Endothelial cell of umbilical vein (primary cell): ENCODE measurements at regions not wholly inside any gene's neighbourhood (a gene's known extent, or its start where the extent isn't known, plus 50 kb on each side); places are given as distances from the start of the nearest gene placed in this dataset.
"Not testable (repeated sequence)": the region's sequence is repeated elsewhere in the genome, so short reads cannot be mapped to it uniquely, and the experiment has no call there.

Experiments
- CTCF ChIP-seq, 2 donors: IDR thresholded peaks; 1 replicate in 1 of 2; 2 replicates in 1 of 2; pipeline ENCODE4 v1.5.1; 2011; ENCODE audit warnings: low read length in 2 of 2, mild to moderate bottlenecking in 2 of 2, moderate library complexity in 2 of 2, control low read depth in 1 of 2, inconsistent platforms in 1 of 2, low read depth in 1 of 2; ENCODE audit not compliant: insufficient read depth in 1 of 2; ENCODE audit errors: extremely low read depth in 1 of 2
- POLR2A ChIP-seq: IDR thresholded peaks from 2 replicates; pipeline ENCODE4 v1.6.1; 2012; ENCODE audit warnings: low read depth, mild to moderate bottlenecking, control low read depth, low read length

GRCh38 chrX:92528995-92529394, 749.8 kb downstream of the PCDH11X start:
- not testable (repeated sequence) for TF ChIP-seq CTCF (IDR thresholded peaks at IDR 0.05; ENCODE audit: extremely low read depth in 1 of 2, insufficient read depth in 1 of 2, low read depth in 1 of 2, low read length in 2 of 2); POLR2A
